PC-3 (cell line): ENCODE measurements at regions not wholly inside any gene's neighbourhood (a gene's known extent, or its start where the extent isn't known, plus 50 kb on each side); places are given as distances from the start of the nearest gene placed in this dataset.

Experiments
- EZH2 ChIP-seq: fragments of 300-600 bp; sonication (generic); IDR thresholded peaks from one replicate; pipeline ENCODE4 v1.6.1; 2017; ENCODE audit warnings: antibody characterized with exemption, mild to moderate bottlenecking, low read length; ENCODE audit not compliant: unreplicated experiment
- TF ChIP-seq, protein P1 (sequence below): fragments of 300-600 bp; sonication (generic); conservative IDR thresholded peaks from 2 replicates; pipeline ENCODE4 v1.5.1; 2017; ENCODE audit warnings: antibody characterized with exemption, low read depth, mild to moderate bottlenecking, low read length

DNA sequence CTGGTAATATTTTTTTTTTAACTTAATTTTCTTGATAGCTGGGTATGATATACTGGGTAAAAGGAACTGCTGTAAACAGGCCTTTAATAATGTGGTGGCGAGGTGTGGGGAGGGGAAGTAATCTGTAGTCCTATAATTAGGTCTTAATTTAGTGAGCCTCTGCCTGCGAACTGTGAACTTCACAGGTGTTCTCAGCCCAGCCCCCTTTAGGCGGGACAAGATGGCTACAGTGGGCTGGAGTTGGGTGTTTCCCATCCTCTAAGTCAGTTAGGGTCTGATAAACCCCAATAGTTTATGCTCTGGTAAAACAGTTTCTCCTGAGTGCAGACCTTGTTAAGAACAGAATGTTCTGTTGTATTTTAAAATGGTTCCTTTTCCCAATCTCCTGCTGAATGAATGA is 97.6 kb upstream of the SERP2 start:
- TF ChIP-seq, protein P1, sequence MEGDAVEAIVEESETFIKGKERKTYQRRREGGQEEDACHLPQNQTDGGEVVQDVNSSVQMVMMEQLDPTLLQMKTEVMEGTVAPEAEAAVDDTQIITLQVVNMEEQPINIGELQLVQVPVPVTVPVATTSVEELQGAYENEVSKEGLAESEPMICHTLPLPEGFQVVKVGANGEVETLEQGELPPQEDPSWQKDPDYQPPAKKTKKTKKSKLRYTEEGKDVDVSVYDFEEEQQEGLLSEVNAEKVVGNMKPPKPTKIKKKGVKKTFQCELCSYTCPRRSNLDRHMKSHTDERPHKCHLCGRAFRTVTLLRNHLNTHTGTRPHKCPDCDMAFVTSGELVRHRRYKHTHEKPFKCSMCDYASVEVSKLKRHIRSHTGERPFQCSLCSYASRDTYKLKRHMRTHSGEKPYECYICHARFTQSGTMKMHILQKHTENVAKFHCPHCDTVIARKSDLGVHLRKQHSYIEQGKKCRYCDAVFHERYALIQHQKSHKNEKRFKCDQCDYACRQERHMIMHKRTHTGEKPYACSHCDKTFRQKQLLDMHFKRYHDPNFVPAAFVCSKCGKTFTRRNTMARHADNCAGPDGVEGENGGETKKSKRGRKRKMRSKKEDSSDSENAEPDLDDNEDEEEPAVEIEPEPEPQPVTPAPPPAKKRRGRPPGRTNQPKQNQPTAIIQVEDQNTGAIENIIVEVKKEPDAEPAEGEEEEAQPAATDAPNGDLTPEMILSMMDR: no peak
- no peak for TF ChIP-seq EZH2
